HUES6 (cell line): ENCODE measurements at regions not wholly inside any gene's neighbourhood (a gene's known extent, or its start where the extent isn't known, plus 50 kb on each side); places are given as distances from the start of the nearest gene placed in this dataset.
"Not testable (repeated sequence)": the region's sequence is repeated elsewhere in the genome, so short reads cannot be mapped to it uniquely, and the experiment has no call there.

Experiments
- H3K27ac ChIP-seq: 2 replicates; pipeline ENCODE4 v1.7.0; 2013; ENCODE audit warnings: low read depth, mild to moderate bottlenecking, low read length, inconsistent platforms
- H3K27me3 ChIP-seq: 2 replicates; pipeline ENCODE4 v1.6.1; 2013; ENCODE audit warnings: low read length; ENCODE audit not compliant: control insufficient read depth, insufficient read depth
- H3K36me3 ChIP-seq: 2 replicates; pipeline ENCODE4 v1.6.1; 2013; ENCODE audit warnings: low read length; ENCODE audit not compliant: control insufficient read depth, insufficient read depth
- H3K4me1 ChIP-seq: 2 replicates; pipeline ENCODE4 v1.6.1; 2013; ENCODE audit warnings: low read length; ENCODE audit not compliant: control insufficient read depth, insufficient read depth
- H3K4me3 ChIP-seq: 2 replicates; pipeline ENCODE4 v1.5.1; 2013; ENCODE audit warnings: low read depth, low read length
- H3K9ac ChIP-seq: one replicate; pipeline ENCODE4 v1.6.1; 2013; ENCODE audit warnings: mild to moderate bottlenecking, low read length
- H3K9me3 ChIP-seq: 2 replicates; pipeline ENCODE4 v1.6.1; 2013; ENCODE audit warnings: low read depth, low read length; ENCODE audit not compliant: control insufficient read depth, insufficient read depth

DNA sequence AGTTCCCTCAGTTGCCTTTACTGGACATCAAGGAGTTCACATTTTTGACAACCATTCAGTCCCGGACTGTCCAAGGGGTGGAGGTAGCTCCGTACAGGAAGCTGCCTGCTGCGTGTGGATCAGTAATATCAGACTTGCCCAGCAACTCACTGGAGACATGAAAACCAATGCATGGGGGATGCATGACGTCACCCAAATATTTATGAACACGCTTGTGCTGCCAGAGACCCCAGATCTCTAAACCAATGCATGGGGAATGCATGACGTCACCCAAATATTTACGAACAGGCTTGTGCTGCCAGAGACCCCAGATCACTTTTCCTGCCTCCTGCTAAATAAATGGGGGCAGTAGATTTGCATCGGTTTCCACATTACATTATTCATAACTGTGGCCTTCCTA is 2137.4 kb upstream of the DEFB115 start:
- H3K9ac ChIP-seq, H3K4me1 ChIP-seq, H3K4me3 ChIP-seq, H3K27me3 ChIP-seq, H3K27ac ChIP-seq, H3K36me3 ChIP-seq: not testable (repeated sequence)
- peaks cover 73% of the 10 kb centered on the region; the same call in 1 of the 2 replicates for H3K9me3 ChIP-seq

DNA sequence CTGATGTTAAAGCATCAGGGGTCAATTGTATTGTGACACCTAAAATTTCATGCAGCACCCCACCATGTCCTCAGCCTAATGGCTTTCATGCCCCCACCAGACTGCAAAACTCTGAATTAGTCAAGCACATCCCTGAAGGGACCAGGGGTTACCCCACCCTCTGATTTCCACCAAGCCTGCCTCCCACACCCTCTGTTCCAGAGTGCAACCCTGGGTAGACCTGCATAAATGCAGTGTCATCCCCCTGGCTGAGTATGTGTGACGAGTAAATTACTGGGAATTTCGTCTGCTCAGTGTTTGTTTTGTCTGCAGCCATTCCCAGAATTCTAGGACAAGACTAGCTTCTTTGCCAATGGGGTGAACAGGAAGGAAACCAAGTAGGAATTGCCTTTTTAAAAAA is 2136.9 kb upstream of the DEFB115 start:
- H3K4me1 ChIP-seq, H3K27me3 ChIP-seq, H3K4me3 ChIP-seq, H3K27ac ChIP-seq, H3K36me3 ChIP-seq, H3K9ac ChIP-seq: not testable (repeated sequence)
- peaks cover 71% of the 10 kb centered on the region; the same call in 1 of the 2 replicates for H3K9me3 ChIP-seq

DNA sequence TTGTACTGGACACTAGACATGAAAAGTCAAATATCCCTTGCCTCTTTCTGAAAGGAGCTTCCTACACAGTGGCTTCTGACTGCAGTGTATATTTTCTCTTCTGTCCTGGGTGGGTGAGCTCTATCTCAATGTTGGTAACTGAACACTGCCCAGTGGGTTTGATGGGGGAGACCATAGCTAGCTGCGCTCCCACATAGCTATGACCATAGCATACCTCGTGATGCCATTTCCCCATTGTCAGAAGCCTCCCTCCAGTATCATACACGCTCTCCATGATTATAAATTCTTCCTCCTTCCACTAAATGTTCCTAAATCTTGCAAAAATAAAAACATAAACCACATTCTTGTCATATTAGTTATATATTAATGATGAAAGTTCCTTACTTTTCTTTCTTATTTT is 2134.7 kb upstream of the DEFB115 start:
- not testable (repeated sequence) for H3K4me1 ChIP-seq, H3K27me3 ChIP-seq, H3K4me3 ChIP-seq, H3K9ac ChIP-seq, H3K36me3 ChIP-seq, H3K27ac ChIP-seq
- H3K9me3 ChIP-seq: peaks cover 64% of the 10 kb centered on the region; the same call in 1 of the 2 replicates

GRCh38 chr20:29123861-29124260 is 2133.6 kb upstream of the DEFB115 start:
- no peak overlapping the region for H3K9ac ChIP-seq
- no peak overlapping the region for H3K4me3 ChIP-seq
- no peaks in the 10 kb centered on the region for H3K27me3 ChIP-seq
- no peaks in the 10 kb centered on the region for H3K4me1 ChIP-seq
- H3K9me3 ChIP-seq: peaks cover 54% of the 10 kb centered on the region; the same call in 1 of the 2 replicates
- no peaks in the 10 kb centered on the region for H3K36me3 ChIP-seq
- no peak overlapping the region for H3K27ac ChIP-seq
